SIG-M5 treated with dmso at 0.1 percent for 504 hours (cell line): ENCODE measurements at regions not wholly inside any gene's neighbourhood (a gene's known extent, or its start where the extent isn't known, plus 50 kb on each side); places are given as distances from the start of the nearest gene placed in this dataset.

Experiments
- DNase-seq: peaks from one replicate; lab custom pipeline; 2025; ENCODE audit not compliant: unreplicated experiment; lab: John Stamatoyannopoulos, UW

DNA sequence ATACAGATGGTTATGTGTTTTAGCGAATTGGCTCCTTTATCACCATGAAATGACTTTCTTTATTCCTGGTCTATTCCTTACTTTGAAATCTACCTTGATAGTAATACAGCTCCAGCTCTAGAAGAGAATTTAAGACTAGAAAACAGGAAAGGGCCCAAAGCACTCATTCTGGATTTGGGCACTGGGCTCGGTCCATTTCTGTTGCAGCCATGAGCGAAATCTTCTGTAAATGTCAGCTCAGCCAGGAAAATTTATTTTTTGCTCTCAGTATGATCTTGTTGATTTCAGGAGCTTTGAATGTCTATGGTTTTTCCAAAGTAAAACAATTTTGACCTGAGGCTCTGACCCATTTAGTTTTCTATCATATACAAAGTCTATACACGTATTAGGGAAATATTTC is 104.1 kb downstream of the DIRAS2 start:
- no peak for DNase-seq

DNA sequence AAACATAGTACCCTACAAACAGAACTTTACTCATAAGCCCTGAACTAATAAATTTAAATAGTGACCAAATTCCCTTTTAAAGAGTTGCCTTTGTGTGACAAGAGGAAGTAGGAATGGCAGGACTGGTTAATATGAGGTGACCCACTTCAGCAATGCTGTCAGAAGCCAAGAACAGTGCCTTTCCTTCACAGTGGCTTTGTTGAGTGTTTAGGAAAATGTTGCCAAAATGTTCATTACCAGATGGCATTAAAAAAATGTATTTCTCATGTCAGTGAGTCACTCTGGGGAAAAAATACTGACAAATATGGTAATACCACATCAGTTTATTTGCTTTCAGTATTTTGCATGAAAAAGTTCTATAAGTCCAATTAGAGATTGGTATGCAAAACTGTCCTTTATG is 103.3 kb downstream of the DIRAS2 start:
- no peak for DNase-seq

DNA sequence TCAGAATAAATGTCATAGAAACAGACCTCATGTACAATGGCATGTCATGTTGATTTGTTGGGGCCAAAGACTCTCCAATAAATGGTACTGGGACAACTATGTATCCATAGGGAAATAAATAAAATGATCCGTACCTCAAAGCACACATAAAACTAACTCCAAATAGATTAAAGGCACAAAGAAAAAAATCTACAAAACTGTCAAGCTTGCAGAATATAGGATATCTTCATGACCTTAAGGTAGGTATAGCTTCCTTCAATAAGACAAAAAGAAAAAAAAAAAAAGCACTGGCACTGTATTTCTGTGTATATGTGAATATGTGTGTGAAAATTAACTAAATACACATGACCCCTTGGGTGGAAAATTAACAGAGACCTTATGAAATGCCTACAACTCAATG is 101.9 kb downstream of the DIRAS2 start:
- no peak for DNase-seq

DNA sequence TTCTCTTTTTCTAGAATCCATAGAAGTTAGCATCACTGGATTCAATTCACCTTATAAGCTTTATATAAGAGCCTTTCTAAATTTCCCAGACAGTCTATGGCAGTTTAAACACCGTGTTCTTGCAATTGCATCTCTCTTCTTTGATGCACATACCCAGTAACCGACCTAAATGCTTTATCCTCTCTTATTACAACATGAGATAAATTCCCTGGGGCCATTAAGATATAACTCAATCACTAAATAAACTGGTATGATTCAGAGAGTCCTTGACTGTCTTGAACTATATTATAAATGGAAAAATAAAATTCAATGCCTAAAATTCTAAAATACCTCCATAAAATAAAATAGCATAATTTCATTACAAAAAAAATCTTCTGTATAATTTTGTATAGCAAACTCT is 98.1 kb downstream of the DIRAS2 start:
- no peak for DNase-seq

DNA sequence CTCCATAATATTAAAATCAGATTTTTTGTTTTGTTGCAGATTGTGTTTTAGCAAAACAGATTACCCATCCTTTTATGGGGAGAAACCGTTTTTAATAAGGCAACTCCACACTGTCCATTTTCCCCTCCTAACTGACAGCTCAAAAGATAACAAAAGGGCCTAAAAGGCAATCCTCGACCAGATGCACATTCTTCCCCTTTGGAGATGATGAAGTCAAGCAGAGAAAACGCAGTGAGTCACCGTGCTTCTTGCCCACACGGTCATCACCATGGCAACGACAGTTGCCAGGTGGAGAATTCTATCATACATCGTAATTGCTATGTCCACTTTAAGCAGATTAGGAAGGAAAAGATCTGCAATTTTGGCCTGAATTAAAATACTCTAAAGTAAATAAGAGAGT is 96.4 kb downstream of the DIRAS2 start:
- no peak for DNase-seq

DNA sequence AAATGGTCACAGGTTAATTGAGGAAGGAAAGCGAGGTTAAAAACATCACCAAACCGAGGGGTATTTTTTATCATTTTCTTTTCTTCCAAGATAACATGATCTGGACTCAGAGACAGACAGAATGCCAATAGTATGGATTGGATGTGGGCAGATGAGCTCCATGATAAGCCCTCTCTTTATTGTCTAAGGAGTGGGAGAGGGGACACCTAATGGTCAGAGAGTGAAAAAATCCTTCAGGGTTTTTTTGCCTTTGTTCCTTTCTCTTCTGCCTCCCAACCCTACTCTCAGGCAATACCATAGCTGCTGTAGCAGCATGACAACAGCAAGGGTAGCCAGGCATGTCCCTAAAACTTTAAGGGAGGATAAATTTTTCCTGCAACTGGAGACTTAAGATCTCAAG is 94.7 kb downstream of the DIRAS2 start:
- DNase-seq = peak; percentile 6

DNA sequence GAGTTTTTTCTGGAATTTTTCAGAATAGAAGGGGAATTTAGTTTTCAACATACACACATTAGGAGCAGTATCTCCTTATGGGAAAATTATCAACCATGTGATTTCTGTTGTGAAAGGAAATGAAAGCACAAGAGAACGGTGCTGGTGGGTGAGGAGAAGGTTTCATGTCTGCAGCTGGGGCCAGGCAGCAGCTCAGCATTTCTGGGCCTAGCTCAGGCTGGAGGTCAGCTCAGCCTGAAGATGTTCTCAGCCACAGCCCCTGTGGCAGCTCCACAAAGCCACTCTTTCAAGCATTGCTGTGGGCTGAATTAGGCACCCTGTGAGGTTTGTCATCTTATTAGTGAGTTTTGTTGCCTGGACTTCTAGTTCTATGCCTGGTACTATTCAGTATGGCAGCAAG is 90.3 kb downstream of the DIRAS2 start:
- DNase-seq = no peak

DNA sequence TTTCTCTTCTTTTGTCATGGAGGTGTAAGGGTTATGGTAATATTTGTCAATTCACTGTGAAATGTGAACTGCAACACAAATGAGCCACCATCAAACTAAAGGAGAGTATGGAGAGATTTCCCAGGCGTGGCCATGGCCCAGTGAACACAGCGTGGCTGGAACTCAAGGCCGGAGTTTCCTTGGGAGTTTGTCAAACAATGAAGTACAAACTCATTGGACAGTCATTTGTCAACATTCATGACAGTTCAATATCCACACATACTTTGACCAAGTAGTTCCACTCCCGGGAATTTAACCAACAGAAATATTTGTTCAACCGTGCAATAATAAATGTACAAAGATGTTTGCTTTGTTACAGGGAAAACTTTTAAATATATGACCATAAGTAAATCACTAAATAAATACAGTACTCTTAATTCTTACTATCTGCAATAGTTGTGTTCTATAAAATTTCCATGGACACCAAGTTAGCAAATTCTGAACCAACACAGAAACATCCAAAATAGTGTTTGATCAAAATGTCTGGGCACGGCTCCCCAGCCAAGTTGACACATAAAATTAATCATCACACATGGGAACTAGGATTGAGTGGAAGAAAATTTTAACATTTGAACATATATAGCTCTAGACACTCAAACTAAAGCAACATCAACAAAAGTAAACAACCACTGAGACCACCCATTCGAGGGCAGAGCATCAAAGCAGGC is 87.1 kb downstream of the DIRAS2 start:
- DNase-seq = no peak

DNA sequence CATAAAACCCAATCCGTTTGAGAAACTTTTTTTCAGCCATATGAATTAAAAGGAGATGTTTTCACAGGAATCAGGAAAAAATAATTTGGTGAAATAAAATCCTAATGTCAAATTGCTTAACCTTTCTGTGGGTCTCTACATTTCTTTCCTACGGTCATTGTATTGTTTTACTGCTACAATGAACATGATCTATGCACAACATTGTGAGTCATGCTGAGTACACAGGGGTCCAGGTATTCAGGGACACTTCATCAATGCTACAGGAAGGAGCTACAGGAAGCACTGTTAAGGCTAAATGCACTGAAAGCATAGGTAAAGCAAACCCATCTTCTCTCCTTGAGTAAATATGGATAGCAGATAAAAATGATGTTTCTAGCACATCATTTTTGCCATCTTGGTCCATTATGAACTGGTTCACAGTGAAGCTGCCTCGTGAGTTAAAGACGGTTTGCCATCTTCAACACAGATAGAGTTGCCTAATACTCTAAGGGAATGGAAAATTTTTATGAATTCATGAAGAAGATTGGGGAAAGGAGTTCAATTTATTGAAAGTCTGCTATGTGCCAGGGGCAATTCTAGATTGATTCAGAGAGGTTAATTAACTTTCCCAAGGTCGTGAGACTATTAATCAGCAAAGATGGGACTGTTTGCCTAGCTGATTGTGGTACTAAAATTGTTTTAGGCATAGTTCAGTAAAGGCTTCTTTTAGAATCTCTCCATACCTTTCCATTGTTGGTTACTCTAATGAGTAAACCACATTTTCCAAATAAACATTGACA is 85.5 kb downstream of the DIRAS2 start:
- DNase-seq = no peak

DNA sequence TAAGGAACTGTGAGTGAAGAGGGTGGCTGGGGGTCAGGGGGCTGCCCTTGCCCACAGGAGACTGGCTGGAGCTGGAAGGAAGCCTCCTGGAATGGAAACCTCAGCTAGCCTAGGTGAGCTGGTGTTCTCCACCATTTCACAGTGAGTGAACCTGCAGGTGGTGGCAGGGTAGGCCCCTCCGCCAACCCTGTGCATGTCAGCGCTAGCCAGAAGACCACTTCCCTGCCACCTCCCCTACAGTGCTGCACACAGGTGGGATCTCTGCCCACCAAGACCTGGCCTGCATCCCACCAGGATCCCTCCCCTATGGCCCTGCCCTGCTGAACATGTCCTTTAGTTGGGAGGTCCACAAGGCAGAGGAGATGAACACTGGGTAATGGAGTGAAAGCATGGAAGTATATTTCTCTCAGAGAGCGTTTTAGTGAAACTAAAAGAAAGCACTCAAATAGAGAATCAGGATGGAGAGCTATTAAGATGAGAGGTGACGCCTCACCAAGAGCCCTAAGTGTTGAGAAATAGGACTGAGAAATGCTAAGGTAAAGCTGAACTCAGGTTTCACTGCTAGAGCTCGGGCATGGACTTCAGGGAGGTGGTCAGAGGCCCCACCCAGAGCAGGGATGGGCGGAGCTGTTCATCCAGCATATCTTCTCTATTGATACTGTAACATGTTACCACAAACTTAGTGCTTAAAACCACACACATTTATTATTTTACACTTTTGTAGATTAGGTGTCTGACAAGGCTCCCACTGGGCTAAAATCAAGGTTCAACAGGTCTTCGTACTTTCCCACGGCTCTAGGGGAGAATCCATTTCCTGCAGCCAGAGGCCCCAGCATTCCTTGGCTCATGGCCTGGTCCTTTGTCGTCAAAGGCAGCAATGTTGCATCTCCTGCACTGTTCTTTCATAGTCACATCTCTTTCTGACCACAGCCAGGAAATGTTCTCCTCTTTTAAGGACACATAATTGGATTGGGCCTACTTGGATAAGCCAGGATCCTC is 83.2 kb downstream of the DIRAS2 start:
- DNase-seq = no peak
